ENCODE measurements at regions not wholly inside any gene's neighbourhood (a gene's known extent, or its start where the extent isn't known, plus 50 kb on each side); places are given as distances from the start of the nearest gene placed in this dataset.

DNA sequence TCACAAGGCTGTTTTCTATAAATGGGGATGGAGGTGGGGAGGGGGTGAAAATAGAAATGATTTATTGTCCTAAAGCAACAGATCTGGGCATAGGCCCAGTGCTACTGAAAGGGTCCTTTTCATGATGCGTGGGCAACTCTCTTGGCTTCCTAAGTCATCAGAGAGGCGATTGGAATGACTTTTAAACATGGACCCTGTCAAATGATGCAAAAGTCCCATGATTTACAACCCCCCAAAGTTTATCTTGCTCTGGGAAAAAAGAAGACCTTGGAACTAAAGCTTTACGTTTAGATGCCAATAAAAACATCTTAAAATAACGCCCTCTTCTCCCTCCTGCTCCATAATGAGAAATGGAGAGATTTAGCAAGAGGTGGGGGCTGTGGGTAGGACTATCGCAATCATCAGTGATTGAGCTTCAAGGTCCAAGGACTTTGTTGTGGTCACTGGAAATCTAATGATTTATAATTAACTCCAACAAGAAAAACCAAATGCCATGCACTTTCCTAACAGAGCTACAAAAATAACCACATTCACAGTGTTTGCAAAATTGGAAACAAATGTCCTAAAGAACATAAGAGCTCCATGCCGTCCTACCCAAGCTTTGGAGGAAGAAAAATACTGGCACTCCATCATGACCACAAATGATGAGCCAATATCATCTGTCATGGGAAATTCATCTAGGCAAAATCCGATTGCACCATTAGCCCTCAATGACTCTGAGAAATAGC is 167.5 kb upstream of the CLINT1 start:
- no peak for TF ChIP-seq POLR2A (IDR thresholded peaks at IDR 0.05)
- TF ChIP-seq, protein P1, sequence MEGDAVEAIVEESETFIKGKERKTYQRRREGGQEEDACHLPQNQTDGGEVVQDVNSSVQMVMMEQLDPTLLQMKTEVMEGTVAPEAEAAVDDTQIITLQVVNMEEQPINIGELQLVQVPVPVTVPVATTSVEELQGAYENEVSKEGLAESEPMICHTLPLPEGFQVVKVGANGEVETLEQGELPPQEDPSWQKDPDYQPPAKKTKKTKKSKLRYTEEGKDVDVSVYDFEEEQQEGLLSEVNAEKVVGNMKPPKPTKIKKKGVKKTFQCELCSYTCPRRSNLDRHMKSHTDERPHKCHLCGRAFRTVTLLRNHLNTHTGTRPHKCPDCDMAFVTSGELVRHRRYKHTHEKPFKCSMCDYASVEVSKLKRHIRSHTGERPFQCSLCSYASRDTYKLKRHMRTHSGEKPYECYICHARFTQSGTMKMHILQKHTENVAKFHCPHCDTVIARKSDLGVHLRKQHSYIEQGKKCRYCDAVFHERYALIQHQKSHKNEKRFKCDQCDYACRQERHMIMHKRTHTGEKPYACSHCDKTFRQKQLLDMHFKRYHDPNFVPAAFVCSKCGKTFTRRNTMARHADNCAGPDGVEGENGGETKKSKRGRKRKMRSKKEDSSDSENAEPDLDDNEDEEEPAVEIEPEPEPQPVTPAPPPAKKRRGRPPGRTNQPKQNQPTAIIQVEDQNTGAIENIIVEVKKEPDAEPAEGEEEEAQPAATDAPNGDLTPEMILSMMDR (IDR thresholded peaks at IDR 0.05), result no peak

Measured in thyroid gland (tissue), 4 donors.